GM18508 (cell line): ENCODE measurements at regions not wholly inside any gene's neighbourhood (a gene's known extent, or its start where the extent isn't known, plus 50 kb on each side); places are given as distances from the start of the nearest gene placed in this dataset.

Experiments
- ATAC-seq: cut with Tn5 transposase; IDR thresholded peaks from one replicate; pipeline ENCODE4 v1.9.1; 2021; ENCODE audit warnings: moderate number of reproducible peaks; ENCODE audit not compliant: insufficient read depth, unreplicated experiment

DNA sequence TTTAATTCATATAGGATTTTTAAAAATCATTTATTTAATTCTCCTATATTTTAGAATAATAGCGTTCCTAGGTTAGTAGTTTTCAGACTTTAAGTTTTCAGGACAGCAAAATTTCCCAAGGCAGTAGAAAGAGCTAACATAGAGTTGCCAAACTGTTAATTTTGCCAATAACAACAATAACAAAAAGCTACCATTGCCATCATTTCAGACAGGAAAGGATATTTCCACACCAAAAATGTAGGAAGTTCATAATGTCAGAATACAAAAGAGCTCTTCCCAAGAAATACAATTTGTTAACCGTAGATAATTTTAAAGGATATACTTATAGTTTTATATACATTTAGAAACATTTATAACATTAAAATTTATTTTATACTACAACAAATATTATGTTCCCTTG lies 81.4 kb upstream of the EEA1 start:
- ATAC-seq, result no peak

DNA sequence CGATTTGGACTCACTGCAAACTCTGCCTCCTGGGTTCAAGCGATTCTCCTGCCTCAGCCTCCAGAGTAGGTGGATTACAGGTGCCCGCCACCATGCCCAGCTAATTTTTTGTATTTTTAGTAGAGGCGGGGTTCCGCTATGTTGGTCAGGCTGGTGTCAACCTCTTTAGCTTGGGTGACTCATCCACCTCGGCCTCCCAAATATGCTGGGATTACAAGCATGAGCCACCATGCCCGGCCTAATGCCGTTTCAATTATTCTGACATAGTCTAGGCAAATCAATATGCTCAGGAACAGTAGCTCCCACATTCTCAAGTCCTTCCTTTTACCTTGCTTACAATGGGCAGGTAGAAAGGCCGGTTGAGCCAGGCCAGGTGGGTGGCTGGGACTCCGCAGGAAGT lies 82.0 kb upstream of the EEA1 start:
- no peak for ATAC-seq

DNA sequence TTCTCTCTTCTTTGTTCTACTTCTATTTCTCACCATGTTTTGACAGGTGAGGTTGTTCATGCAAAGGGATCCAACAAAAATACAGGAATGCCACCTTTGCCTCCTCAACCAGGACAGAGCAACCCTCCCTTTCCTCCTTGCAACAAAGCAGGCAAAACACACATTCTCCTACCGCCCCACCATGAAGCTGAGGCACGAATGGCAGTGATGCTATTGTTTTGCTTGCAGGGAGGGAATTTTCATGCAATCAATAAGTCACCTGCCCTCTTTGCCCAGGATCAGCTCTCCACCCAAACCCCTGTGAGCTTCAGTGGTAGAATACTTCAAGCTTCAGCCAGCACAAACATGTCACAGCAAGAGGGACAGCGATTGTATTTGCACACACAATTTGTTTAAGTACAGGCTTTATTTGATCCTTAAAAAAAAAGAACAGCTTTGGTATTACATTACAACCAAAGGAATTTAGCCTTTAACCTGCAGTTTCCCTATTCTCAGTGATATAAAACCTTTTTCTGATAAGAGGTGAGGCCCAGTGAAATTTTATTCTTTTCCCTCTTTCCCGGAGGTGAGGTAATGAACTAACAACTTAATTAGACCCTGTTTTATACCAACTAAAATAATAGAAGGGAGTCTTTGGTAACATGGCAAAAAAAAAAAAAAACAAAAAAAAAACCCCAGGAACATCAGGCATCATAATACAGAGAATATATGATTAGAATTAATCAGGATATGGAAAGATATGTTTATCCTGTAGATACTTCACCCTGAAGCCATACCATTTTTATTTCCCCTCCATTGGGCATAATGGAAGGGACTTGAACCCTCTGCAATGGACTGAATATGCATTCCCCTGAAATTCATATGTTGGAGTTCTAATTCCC lies 87.0 kb upstream of the EEA1 start:
- ATAC-seq, result no peak

DNA sequence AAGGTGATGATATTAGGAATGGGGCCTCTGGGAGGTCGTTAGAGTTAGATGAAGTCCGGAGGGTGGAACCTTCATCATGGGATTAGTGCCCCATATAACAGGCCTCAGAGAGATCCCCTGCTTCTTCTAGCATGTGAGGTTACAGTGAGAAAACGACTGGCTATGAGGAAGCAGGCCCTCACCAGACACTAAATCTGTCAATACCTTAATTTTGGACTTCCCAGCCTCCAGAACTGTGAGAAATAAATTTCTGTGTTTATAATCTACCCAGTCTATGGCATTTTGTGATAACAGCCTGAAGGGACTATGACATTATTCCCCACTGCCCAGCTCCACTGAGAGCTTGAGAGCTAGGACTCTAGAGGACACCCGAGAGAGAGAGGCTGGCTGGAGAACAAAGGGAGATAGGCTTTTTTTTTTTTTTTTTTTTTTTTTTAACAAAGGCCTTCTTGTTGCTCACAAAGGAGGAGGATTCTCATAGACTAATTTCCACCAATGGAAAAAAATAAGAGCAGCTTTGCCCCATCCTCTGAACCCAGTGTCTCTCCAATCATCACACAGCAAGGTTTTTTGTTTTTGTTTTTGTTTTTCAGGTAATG lies 87.8 kb upstream of the EEA1 start:
- ATAC-seq, result no peak

DNA sequence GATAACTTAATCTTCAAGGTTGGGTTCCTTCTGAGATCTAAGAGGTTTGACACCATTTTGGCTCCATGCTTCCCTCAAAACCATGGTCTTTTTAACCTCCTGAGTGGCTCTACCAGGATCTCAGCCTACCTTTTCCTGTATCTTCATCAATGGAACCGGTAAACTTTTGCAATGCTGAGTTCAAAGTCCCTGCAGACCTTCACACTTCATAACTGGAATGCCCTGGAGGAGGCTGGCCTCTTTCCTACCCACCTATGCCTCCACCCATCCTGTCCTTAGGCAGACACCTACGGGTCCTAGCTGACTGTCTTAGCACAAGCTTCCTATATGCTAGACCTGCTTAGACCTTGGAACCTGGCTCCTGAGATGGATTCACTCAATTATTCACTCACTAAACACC lies 89.5 kb upstream of the EEA1 start:
- no peak for ATAC-seq

DNA sequence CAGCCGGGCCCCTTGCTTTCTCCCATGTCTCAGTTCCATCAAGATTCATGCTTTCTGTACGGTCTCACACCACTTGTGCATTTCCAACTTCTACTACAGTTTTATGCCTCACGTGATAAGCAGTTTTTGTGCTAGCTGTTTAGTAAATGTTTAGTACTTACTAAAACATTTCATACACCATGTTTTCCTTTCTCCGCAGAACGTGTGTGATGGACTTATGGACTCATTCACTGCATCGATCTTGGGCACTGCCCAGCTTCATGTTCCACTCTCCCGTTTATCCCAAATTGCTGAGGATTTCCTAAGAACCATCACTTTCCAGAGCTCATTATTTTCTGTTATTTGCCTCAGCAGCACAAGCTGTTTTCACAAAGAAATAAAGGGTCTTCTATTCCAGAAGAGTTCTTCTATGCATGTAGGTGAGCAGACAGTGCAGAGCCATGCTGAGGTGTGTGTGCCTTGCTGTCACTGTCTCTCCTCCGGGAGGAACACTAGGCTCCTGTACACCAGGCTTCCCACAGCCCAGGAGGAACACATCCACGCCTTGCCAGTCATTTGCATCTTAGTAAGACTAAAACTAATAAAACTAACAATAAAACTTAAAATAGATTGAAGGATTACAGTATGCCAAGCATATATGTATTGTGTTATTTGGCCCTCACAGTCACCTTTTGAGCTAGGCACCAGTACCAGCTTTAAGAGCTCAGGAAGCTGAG lies 90.3 kb upstream of the EEA1 start:
- no peak for ATAC-seq

DNA sequence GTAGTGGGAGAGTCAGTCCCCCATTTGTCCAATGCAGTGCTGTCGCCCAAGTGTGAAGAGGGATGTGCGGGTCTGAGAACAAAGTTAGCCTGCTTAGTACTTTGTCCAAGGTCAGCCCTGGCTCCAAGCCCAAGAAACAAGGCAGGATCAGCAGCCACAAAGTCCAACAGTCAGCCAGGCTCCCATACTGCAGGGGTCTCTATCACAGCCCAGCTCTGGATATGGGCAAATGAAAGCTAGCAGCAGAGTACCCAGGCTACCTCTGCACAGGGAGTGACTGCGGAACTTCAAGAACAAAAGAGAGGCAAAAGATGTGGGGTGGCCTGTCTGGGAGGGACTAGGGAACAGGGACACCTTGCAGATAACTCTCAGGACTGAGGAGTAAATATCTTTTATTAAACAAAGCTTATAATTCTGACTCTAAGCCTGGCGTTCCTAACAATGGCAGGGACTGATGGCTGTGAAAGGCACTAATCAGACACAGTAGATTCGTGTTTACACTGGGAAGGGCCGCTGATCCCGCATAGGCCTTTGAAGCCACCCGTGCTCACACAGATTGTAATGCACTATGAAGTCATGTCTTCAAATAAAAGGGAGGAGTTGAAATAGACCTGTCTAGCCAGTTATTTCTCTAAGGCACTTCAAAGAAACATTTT lies 91.0 kb upstream of the EEA1 start:
- no peak for ATAC-seq

DNA sequence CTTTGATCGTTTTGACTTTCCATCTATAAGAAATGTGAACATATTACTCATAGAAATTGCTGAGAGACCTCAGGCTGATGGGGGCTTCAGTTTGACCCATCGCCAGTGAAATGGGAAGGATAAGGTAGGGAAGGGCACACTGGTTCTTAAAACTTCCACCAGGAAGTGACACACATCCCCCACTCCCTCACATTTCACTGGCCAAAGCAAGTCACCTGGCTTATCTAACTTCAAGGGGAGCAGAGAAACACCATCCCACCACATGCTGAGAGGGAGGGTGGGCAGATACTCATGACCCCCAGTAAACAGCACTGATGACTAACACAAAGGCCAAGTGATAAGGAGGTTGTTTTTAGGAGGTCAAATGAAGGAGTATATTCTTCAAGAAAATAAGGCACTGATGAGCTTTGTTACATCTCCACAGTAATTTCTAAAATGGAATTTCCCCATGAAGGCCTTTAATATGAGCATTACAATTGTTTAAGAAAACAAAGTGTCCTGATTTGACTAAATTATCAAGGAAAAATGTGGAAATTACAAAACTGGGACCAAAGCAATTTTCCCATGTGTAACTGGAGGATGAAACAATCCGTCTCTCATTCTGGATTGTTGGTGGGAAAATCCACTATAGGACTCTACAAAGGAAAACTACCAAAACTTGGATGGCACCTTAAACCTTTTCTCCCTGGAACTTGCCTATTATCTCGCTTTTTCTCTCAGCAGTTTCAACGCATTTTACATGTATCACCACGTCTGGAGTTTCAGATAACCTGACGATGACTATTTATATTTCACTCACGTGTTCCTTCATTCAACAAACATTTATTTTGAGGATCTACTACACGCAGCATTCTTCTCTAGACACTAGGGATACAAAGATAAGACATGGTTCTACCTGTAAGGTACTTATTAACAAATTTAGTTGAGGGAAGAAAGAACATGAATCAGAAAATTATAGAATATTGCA lies 91.8 kb upstream of the EEA1 start:
- ATAC-seq, result no peak

DNA sequence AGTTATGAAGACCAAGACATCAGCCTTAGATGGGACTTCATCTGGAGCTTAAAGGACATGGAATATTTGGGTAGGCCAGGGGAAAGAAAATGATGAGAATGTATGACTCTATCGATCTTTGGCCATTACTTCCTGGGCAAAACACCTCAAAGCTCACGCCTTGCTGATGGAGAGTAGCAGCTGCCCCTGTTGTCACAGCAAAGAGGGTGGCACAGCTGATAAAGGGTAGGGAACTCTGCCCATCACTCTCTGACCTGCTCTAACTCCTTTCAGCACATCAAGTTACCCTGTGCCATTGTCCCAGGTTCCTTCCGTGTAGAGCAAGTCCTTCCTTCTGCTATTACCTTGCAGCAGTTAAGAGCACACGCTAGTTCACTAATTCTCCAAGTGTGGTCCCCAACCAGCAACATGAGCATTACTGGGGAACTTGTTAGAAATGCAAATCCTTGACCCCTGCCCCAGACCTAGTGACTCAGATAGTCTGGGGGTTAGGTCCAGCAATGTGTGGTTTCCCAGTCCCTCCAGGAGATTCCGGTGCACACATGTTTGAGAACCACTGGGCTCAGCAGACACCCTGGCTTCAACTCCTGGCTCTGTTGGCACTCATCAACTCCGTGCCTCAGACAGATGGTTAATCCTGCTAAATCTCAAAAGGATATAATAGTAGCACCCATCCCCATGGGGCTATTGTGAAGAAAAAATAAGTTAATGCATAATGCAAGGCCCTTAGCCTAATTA lies 93.7 kb upstream of the EEA1 start:
- no peak for ATAC-seq

DNA sequence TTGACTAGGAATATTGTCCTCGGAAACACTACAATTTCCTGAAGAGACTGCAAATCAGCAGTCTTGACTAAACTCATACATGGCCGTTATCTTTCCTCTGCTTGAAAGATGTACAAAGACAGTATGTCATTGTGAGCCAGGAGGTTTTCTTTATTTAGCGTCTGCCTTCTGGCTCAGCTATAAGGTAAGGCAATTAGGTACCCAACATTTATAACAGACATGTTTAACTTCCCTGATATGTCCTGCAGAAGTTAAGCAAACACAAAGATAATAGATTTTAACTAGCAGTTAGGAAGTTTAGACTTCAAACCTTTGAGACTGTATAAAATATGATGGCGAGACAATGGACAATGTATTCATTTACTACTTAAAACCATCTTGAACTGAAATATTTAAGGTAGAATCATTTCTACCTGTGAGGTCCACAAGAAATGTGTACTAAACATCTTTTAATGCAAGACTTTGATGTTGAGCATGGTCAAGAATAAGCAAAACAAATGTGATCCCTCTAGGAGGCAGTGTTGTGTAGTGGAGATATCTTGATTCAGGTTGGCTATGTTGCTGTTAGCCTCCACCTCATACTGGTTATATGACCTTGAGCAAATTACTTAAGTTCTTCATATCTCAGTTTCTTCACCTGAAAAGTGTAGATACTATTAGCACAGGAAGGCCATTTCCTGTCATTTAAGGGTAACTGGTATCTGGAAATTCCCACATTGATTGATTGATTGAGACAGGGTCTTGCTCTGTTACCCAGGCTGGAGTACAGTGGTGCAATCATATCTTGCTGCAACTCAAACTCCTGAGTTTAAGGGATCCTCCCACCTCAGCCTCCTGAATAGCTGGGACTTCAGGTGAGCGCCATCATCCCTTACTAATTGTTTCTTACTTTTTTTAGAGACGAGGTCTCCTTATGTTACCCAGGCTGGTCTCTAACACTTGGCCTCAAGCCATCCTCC lies 96.3 kb upstream of the EEA1 start:
- no peak for ATAC-seq

DNA sequence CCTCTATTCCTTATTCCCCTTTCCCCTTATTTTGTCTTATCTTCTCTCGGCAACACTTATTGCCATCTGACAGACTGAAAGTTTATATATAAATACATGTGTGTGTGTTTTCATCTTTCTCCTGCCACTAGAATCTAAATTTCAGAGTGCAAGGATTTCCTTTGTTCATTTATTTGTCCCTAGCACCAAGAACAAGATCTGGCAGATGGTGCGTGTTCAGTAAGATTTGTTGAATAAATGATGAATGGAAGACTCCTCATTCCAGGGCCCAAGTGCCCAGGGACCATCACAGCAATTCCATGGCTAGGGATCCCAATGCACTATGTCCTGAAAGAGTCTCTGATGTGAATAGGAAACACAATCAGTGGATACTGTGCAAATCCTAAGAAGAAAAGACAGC lies 97.9 kb upstream of the EEA1 start:
- ATAC-seq, result no peak

DNA sequence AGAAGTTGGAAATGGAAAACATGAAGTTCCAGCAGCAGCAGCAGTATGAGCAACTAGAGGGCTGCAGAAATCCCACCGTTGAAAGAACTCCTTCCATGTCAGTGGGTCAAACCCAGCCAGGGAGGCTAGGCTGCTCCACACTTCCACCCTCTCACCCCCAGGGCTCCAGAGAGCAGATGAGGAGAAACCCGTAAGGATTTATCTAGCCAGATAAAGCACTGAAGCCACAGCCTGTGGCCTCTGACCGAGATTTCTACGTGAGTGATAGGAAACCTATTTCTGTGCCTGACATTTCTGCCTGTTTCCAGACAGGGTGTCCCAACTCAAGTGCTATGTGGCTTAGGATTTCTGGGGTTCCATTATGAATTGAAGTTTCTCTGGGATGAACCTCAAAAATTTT lies 100.0 kb upstream of the EEA1 start:
- ATAC-seq, result no peak

DNA sequence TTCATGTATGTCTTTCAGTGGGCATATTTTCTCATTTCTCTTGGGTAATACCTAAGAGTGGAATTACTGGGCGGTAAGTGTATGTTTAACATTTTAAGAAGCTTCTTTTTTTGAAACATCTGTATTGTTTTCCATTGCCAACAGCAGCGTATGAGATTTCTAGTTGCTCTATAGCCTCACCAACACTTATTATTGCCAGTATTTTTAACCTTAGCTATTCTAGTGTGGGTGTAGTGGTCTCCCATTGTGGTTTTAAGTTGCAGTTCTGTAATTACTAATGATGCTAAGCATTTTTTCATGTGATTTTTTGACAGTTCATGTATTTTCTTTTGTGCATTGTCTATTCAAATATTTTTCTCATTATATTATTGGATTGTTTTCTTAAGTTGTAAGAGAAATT lies 101.9 kb upstream of the EEA1 start:
- no peak for ATAC-seq

DNA sequence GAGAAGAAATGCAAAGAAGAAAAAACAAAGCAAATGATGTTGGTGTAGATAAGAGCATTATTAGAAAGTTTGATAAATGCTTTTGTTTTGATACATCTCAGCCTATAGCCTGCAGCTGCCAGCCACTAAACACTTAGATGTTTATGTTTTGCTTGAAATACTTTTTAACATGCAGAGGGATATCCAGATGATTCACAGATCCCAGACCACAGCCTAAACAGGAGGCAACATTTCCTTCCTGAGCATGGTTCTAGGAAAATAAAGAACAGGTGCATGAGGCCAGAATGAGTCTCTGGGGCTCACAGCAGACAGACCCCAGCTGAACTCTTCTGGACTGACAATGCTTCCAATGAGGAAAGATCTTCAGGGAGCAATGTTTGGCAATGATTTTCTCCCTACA lies 103.7 kb upstream of the EEA1 start:
- no peak for ATAC-seq

DNA sequence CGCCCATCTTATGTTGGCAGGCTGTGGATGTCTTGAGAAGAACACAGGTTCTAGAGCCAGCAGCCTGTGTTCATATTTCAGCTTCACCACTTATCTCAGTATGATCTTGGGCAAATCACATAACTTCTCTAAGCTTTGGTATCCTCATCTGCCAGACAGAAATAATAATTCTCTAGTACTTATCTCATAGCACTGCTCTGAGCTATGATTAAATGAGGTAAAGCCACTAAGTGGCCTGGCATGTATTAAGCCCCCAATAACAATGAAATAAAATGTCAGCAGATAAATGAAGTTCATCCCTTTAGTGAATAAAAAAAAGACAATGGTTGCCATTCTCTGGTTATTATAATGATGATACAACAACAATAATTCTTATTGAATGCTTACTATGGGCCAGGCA lies 104.9 kb upstream of the EEA1 start:
- ATAC-seq, result no peak

DNA sequence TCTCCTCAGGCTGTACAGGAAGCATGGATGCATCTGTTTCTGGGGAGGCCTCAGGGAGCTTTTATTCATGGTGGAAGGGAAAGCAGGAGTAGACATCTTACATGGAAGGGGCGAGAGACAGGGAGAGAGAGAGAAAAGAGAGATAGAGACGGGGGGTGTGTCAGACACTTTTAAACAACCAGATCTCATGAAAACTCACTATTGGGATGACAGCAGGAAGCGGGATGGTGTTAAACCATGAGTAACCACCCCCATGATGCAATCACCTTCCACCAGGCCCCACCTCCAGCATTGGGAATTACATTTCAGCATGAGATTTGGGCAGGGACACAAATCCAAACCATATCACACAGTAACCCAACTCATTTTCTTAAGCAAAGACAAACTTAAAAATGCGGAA lies 110.0 kb upstream of the EEA1 start:
- ATAC-seq, result no peak

DNA sequence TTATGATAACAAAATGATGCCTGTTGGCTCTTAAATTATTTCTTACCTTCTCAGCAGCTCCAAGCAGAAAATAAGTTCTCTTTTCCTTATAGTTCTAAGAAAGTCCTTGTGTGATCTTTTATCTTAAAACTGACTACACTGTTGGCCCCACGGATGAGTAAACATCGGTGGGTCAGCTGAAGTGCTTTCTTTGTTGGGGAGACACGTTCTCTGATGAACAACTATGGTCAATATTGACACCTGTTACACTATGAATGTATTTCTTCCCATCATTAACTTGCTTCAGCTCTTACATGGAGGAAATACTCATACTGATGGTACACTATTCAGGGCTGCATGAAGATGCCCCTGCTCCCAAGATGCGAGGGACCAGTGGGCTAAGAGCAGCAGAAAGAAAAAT lies 110.8 kb upstream of the EEA1 start:
- no peak for ATAC-seq

DNA sequence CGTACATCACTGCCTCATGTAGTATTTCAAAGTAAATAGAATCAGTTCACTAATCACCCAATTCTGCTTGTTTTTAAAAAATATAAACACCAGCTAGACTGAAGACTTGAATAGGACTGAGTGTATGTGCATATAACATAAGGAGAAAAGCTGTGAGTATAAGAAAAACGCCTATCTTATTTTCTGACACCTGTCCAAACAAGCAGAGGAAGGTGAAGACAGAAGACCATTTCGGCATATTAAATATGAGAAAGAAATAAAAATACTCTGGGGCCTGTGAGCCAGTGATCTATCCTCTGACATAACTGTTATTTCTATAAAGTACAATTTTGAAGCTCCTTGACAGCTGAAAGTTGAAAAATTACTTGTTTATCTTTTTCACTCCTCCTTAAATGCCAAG lies 111.3 kb upstream of the EEA1 start:
- ATAC-seq, result no peak
